Activated B cell treated with CpG ODN at 0.5 μM for 24 hours (primary cell): ENCODE measurements at regions not wholly inside any gene's neighbourhood (a gene's known extent, or its start where the extent isn't known, plus 50 kb on each side); places are given as distances from the start of the nearest gene placed in this dataset.

ENCODE experiments used
- ATAC-seq: fragments of 200-7000 bp; cut with Tn5 transposase; one replicate; pipeline ENCODE4 v1.10.0; 2021; ENCODE audit warnings: low read depth, mild to moderate bottlenecking, moderate library complexity
- CTCF ChIA-PET: fragments of 350-600 bp; sonication (Branson Sonifier 250); formaldehyde crosslinking; loops from one replicate; lab custom pipeline; 2021; ENCODE audit warnings: antibody characterized with exemption; lab: Charles Lee
- POLR2A ChIA-PET: fragments of 350-600 bp; sonication (Branson Sonifier 250); formaldehyde crosslinking; loops from one replicate; lab custom pipeline; 2021; ENCODE audit warnings: antibody characterized with exemption; lab: Charles Lee
- DNase-seq: peaks from one replicate; pipeline ENCODE4 v3.0.0; 2022
- H3K27ac Mint-ChIP-seq: one replicate; pipeline ENCODE4 v1.8.0; 2020; ENCODE audit warnings: mixed read lengths
- H3K27me3 Mint-ChIP-seq: one replicate; pipeline ENCODE4 v1.8.0; 2021; ENCODE audit warnings: mixed read lengths
- H3K36me3 Mint-ChIP-seq: one replicate; pipeline ENCODE4 v1.8.0; 2021; ENCODE audit warnings: low read depth, mixed read lengths
- H3K4me1 Mint-ChIP-seq: one replicate; pipeline ENCODE4 v1.8.0; 2021; ENCODE audit warnings: mixed read lengths
- H3K4me3 Mint-ChIP-seq: one replicate; pipeline ENCODE4 v1.8.0; 2020; ENCODE audit warnings: mild to moderate bottlenecking, mixed read lengths
- H3K9me3 Mint-ChIP-seq: one replicate; pipeline ENCODE4 v1.8.0; 2020; ENCODE audit warnings: mixed read lengths
- intact Hi-C: fragments of 100-400 bp; cut with micrococcal nuclease; formaldehyde crosslinking; loops from one replicate; pipeline ENCODE4 v1.15.1; 2024
- TF ChIP-seq, protein P1 (sequence below): fragments of 200-600 bp; IDR thresholded peaks from one replicate; pipeline ENCODE4 v1.8.0; 2022; ENCODE audit warnings: antibody characterized with exemption, mild to moderate bottlenecking

DNA sequence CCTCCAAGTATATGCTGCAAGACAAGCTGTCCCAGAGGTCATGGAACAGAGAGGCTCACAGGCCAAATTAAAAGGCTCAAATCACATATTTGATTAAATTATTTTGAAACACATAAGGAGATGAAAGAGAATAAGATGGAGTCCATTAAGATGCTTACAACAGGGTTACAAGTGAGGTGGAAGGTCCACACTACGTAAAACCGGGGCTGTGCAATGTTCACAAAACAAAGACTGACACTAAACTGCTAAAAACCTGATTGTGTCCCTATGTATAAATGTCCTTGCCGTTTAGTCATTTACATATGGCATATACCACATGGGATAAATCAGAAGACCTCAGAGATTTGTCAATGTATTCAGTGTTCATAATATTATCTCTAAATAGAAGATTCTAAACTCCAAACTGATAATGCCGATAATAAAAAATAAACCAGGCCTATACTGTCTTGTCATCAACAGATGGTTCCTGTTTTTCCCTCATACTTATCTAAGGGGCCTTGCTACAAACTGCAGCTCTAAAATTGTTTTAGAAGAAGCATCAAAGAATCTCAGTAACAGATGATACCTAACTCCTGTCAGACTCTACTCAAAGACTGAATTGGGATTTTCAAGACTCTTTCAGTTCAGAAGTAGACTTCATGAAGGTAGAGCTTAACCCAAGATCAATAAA lies 51.8 kb upstream of the RIPOR2 start:
- CTCF ChIA-PET, result interaction anchor here (0.8 to 2.0 kb wide), 3 partner anchors 18 to 132 kb away, joined by 3 to 7 read pairs (median 3); no protein-coding TSS in a partner anchor
- peak overlapping the region; percentile 28 for H3K4me3 Mint-ChIP-seq
- POLR2A ChIA-PET, result interaction anchor here (0.6 to 0.9 kb wide), 2 partner anchors 55 to 1217 kb away, joined by 3 read pairs; a partner anchor contains a TSS
- no peaks in the 10 kb centered on the region for H3K27me3 Mint-ChIP-seq
- peaks cover 60% of the 10 kb centered on the region for H3K36me3 Mint-ChIP-seq
- TF ChIP-seq, protein P1, sequence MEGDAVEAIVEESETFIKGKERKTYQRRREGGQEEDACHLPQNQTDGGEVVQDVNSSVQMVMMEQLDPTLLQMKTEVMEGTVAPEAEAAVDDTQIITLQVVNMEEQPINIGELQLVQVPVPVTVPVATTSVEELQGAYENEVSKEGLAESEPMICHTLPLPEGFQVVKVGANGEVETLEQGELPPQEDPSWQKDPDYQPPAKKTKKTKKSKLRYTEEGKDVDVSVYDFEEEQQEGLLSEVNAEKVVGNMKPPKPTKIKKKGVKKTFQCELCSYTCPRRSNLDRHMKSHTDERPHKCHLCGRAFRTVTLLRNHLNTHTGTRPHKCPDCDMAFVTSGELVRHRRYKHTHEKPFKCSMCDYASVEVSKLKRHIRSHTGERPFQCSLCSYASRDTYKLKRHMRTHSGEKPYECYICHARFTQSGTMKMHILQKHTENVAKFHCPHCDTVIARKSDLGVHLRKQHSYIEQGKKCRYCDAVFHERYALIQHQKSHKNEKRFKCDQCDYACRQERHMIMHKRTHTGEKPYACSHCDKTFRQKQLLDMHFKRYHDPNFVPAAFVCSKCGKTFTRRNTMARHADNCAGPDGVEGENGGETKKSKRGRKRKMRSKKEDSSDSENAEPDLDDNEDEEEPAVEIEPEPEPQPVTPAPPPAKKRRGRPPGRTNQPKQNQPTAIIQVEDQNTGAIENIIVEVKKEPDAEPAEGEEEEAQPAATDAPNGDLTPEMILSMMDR, result no peak
- intact Hi-C loops, result no loop called here
- H3K27ac Mint-ChIP-seq, result peak overlapping the region; percentile 63
- H3K9me3 Mint-ChIP-seq, result no peaks in the 10 kb centered on the region
- H3K4me1 Mint-ChIP-seq, result peaks cover 73% of the 10 kb centered on the region
- ATAC-seq (no peak), DNase-seq (no peak)

DNA sequence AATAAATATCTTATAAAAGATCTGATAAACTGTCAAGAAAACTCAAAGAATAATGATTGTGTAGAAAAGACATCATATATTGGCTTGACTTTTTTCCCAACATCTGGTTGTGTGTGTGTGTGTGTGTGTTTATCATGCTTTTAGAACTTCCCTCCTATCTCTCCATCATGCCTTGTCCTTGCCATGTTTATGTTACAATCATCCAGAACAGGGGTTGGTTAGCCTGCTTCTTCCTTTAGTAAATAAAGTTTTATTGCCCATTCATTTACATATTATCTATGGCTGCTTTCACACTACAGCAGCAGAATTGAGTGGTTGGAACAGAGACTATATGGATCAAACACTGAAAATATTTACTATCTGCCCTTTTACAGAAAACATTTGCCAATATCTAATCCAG lies 52.8 kb upstream of the RIPOR2 start:
- H3K27me3 Mint-ChIP-seq, result no peaks in the 10 kb centered on the region
- no peak overlapping the region for H3K4me3 Mint-ChIP-seq
- intact Hi-C loops, result no loop called here
- no peak for DNase-seq
- CTCF ChIA-PET, result interaction anchor here (2.0 kb wide), 1 partner anchor 133 kb away, joined by 7 read pairs; no protein-coding TSS in a partner anchor
- POLR2A ChIA-PET, result no interaction called here
- H3K27ac Mint-ChIP-seq, result peak overlapping the region; percentile 63
- no peak for ATAC-seq
- no peaks in the 10 kb centered on the region for H3K9me3 Mint-ChIP-seq
- TF ChIP-seq, protein P1, result no peak
- peaks cover 67% of the 10 kb centered on the region for H3K36me3 Mint-ChIP-seq
- H3K4me1 Mint-ChIP-seq, result peaks cover 75% of the 10 kb centered on the region

DNA sequence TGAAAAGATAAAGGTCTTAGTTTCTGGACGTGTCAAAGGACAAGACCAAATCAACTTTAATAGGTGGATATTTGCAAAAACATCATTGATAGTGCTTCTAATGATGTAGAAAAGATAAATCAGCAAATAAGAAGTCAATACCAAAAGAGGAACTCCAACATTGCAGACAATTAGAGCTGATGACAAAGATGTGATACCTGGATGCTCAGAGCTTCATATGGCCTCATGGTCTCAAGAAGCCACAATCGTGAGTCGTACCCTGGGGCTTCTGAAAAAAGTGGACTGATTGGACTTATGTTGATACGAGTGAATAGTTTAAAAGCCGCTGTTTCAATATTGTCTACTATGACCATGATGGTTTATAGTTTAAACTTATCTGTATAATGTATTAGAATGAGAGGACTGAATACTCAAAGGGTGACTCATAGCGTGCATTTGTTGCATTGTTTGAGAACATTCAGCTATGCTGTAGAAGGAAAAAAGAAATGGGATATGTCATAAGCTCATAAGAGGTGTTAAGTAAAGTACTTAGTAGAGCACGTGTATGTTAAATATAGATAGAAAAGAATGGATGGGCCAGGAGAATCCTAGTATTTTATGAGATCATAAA lies 54.6 kb upstream of the RIPOR2 start:
- H3K27ac Mint-ChIP-seq, result peak overlapping the region; percentile 74
- intact Hi-C loops, result loop anchor here (1.0 to 2.0 kb wide), 2 partner anchors 16 to 54 kb away; no protein-coding TSS in a partner anchor
- H3K4me1 Mint-ChIP-seq, result peaks cover 83% of the 10 kb centered on the region
- TF ChIP-seq, protein P1, result no peak
- ATAC-seq (peak; percentile 32), DNase-seq (no peak)
- ChIA-PET CTCF (interaction anchor here (1.2 to 4.1 kb wide), 21 partner anchors 16 to 133 kb away, joined by 4 to 113 read pairs (median 15); partner anchors contain the start of gene RIPOR2), POLR2A (interaction anchor here (0.5 to 3.7 kb wide), 7 partner anchors 41 to 259 kb away, joined by 3 to 59 read pairs (median 3); partner anchors contain the start of gene RIPOR2)
- peaks cover 70% of the 10 kb centered on the region for H3K36me3 Mint-ChIP-seq
- no peaks in the 10 kb centered on the region for H3K27me3 Mint-ChIP-seq
- no peaks in the 10 kb centered on the region for H3K9me3 Mint-ChIP-seq
- peak overlapping the region; percentile 47 for H3K4me3 Mint-ChIP-seq

DNA sequence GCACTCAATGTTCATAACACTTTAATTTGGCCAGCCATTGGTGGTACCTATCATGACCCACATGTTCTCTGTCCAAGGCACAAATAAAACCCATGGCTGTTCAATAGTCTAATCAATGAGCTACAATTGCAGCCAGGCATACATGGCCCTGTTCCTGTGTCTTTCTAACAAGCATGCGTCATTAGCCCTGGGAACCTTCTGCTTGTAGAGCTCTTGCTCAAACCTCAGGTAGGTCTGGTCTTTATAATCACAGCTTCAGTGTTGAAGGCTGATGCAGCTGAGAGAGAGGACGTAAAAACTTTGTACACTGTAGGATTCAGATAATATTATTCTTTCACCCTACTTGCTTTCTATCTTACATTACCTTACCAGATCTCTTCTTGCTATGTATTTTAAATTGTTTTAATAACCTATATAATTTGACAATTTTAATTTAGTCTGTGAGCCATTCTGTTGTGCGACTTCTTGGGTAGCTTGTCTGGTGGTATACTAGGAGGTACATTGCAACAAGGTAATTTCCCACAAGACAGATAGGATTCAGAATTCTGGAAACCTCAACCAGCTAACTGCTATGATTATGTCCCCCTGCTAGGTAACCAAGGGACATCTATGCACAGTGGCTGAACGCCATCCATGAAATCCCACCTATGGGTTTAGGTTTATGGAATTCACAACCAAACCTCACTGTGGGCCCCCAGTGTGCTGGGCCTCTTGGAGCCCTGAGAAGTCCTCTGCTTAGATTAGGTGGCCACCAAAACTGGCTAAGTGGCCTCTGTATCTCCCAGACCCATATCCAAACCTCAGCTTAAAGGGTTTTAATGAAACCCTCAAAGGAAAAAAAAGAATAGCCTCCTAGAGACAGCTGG lies 55.4 kb upstream of the RIPOR2 start:
- intact Hi-C loops, result loop anchor here (1.0 to 2.0 kb wide), 3 partner anchors 16 to 81 kb away; no protein-coding TSS in a partner anchor
- H3K27ac Mint-ChIP-seq, result peak overlapping the region; percentile 74
- H3K4me3 Mint-ChIP-seq, result peak overlapping the region; percentile 55
- CTCF ChIA-PET, result interaction anchor here (0.6 to 4.1 kb wide), 56 partner anchors 9 to 155 kb away, joined by 3 to 113 read pairs (median 5); partner anchors contain the start of gene RIPOR2
- ATAC-seq, result no peak
- H3K4me1 Mint-ChIP-seq, result peaks cover 82% of the 10 kb centered on the region
- DNase-seq, result no peak
- POLR2A ChIA-PET, result interaction anchor here (0.5 to 3.7 kb wide), 14 partner anchors 26 to 147 kb away, joined by 3 to 59 read pairs (median 4); partner anchors contain the start of gene RIPOR2
- TF ChIP-seq, protein P1, result no peak
- H3K36me3 Mint-ChIP-seq, result peaks cover 67% of the 10 kb centered on the region
- no peaks in the 10 kb centered on the region for H3K9me3 Mint-ChIP-seq
- H3K27me3 Mint-ChIP-seq, result no peaks in the 10 kb centered on the region
